GM12864 (cell line): ENCODE measurements at regions not wholly inside any gene's neighbourhood (a gene's known extent, or its start where the extent isn't known, plus 50 kb on each side); places are given as distances from the start of the nearest gene placed in this dataset.

Source experiments
- DNase-seq: peaks from one replicate; pipeline ENCODE4 v3.0.0-alpha.2; 2011; ENCODE audit warnings: low read depth
- H3K4me3 ChIP-seq: 2 replicates; pipeline ENCODE4 v1.5.1; 2011; ENCODE audit warnings: mild to moderate bottlenecking, low read depth, low read length, control low read depth
- CTCF ChIP-seq: IDR thresholded peaks from 2 replicates; pipeline ENCODE4 v1.5.1; 2011; ENCODE audit warnings: low read depth, mild to moderate bottlenecking, moderate library complexity, low read length, control low read depth, inconsistent platforms; ENCODE audit errors: missing control alignments

- DNase-seq, result no peak
- H3K4me3 ChIP-seq, result no peak overlapping the region
- no peak for TF ChIP-seq CTCF
Measured at GRCh38 chr16:52368859-52369258, 178.1 kb downstream of the TOX3 start.

GRCh38 chr16:52367821-52368220 is 179.1 kb downstream of the TOX3 start:
- no peak overlapping the region for H3K4me3 ChIP-seq
- DNase-seq, result no peak
- TF ChIP-seq CTCF, result no peak

DNA sequence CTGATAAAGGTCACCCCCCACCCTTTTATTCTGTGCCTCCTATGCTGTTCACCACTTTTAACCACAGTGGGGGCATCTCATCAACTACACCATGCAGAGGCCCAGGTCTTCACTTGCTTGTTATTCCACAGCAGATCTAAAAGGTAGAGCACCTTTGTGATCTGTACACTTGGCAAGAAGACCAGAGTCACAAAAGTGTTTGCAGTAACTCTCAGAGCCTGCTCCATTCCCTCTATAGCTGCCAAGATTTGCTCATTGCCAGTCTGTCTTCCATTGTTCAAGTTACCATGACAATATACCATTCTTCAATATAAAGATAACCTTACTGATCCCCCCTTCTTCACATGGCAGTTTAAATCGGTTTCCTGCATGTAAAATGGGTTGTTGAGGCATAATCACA is 180.0 kb downstream of the TOX3 start:
- H3K4me3 ChIP-seq, result no peak overlapping the region
- TF ChIP-seq CTCF, result no peak
- no peak for DNase-seq

DNA sequence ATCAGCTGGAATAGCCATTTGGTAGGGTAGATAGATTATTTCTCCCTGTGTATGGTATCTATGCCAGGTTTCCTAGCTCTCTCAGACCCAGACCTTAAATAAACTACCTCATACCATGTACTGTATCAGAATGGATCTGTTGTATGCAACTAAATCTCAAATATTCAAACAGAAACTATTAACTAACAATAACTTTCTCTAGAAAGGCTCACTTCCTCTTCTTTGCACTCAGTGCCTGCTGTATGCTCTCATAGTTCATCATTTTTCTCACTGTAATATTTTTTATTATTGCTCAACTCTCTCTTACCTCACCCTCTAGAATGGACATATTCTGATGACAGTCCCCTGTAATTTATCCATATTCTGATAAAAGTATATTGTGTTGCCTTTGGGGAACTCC is 182.4 kb downstream of the TOX3 start:
- no peak for TF ChIP-seq CTCF
- no peak for DNase-seq

GRCh38 chr16:52363082-52363481 is 183.9 kb downstream of the TOX3 start:
- DNase-seq, result no peak
- no peak overlapping the region for H3K4me3 ChIP-seq
- no peak for TF ChIP-seq CTCF

More for the DNA sequence above, 182.4 kb downstream of the TOX3 start:
- no peak overlapping the region for H3K4me3 ChIP-seq

DNA sequence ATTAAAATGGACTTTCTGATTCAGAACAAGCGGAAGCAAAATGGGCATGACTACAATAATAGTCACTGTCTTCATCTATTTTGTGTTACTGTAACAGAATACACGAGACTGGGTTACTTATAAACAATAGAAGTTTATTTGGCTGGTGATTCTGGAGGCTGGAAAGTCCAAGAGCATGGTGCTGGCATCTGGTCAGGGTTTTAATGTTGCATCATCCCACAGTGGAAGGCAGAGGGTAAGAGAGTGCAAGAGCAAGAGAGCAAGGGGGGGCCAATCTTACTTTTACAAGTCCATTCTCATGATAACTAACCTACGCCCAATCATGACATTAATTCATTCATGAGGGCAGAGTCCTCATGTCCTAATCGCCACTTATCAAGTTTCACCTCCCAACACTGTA is 189.2 kb downstream of the TOX3 start:
- no peak overlapping the region for H3K4me3 ChIP-seq
- DNase-seq, result no peak
- TF ChIP-seq CTCF, result no peak

DNA sequence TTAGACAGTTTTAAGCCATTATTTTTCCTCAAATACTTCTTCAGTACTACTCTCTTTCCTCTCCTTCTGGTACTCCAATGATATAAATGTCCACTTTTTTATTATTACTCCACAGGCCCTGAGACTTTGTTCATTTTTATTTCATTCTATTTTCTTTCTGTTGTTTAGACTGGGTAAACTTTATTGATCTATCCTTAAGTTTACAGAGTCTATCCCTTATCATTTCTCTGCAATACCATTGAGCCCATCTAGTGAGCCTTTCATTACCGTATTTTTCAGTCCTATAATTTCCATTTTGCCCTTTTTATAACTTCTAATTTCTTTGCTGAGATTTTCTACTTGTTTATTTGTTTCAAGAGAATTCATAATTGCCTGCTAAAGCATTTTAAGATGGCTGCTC is 193.7 kb downstream of the TOX3 start:
- DNase-seq, result no peak
- no peak for TF ChIP-seq CTCF
- H3K4me3 ChIP-seq, result no peak overlapping the region
